ENCODE measurements at regions not wholly inside any gene's neighbourhood (a gene's known extent, or its start where the extent isn't known, plus 50 kb on each side); places are given as distances from the start of the nearest gene placed in this dataset.
A peak's percentile ranks its signal among the peaks of the same experiment; 100 is the strongest.

- ChIA-PET CTCF (interaction anchor here (0.6 kb wide), 1 partner anchor 77 kb away, joined by 3 read pairs; no protein-coding TSS in a partner anchor), POLR2A (no interaction called here)
- H3K9me3 Mint-ChIP-seq: no peaks in the 10 kb centered on the region
- no peak overlapping the region for H3K4me3 Mint-ChIP-seq
- H3K27me3 Mint-ChIP-seq: no peaks in the 10 kb centered on the region
- no peak overlapping the region for H3K27ac Mint-ChIP-seq
- DNase-seq: no peak
- intact Hi-C loops (cut with micrococcal nuclease): no loop called here
- peaks cover 11% of the 10 kb centered on the region for H3K4me1 Mint-ChIP-seq (ENCODE audit: low read depth)
- no peaks in the 10 kb centered on the region for H3K36me3 Mint-ChIP-seq
These were observed 114.5 kb upstream of the SPON1 start for GRCh38 chr11:13848031-13848430.

- Mint-ChIP-seq H3K36me3 (no peaks in the 10 kb centered on the region), H3K27me3 (no peaks in the 10 kb centered on the region), H3K27ac (no peak overlapping the region), H3K4me3 (no peak overlapping the region), H3K9me3 (no peaks in the 10 kb centered on the region), H3K4me1 (ENCODE audit: low read depth) (peaks cover 11% of the 10 kb centered on the region)
- DNase-seq: no peak
- intact Hi-C loops (cut with micrococcal nuclease): no loop called here
- CTCF ChIA-PET: no interaction called here
- POLR2A ChIA-PET: no interaction called here
These were observed 112.1 kb upstream of the SPON1 start for GRCh38 chr11:13850231-13851005.

- no peak for DNase-seq
- CTCF ChIA-PET: interaction anchor here (1.6 kb wide), 1 partner anchor 80 kb away, joined by 4 read pairs; no protein-coding TSS in a partner anchor
- Mint-ChIP-seq H3K9me3 (no peaks in the 10 kb centered on the region), H3K27ac (no peak overlapping the region), H3K4me1 (ENCODE audit: low read depth) (peaks cover 11% of the 10 kb centered on the region), H3K27me3 (no peaks in the 10 kb centered on the region), H3K36me3 (no peaks in the 10 kb centered on the region), H3K4me3 (no peak overlapping the region)
- intact Hi-C loops (cut with micrococcal nuclease): no loop called here
- POLR2A ChIA-PET: no interaction called here
These were observed 110.8 kb upstream of the SPON1 start for GRCh38 chr11:13851691-13852090.

GRCh38 chr11:13852481-13852880, 110.0 kb upstream of the SPON1 start:
- Mint-ChIP-seq H3K9me3 (no peaks in the 10 kb centered on the region), H3K27me3 (no peaks in the 10 kb centered on the region), H3K27ac (no peak overlapping the region), H3K4me3 (no peak overlapping the region), H3K4me1 (ENCODE audit: low read depth) (peaks cover 11% of the 10 kb centered on the region), H3K36me3 (no peaks in the 10 kb centered on the region)
- ChIA-PET CTCF (interaction anchor here (1.6 kb wide), 1 partner anchor 81 kb away, joined by 4 read pairs; no protein-coding TSS in a partner anchor), POLR2A (no interaction called here)
- intact Hi-C loops (cut with micrococcal nuclease): no loop called here
- no peak for DNase-seq

- H3K36me3 Mint-ChIP-seq: no peaks in the 10 kb centered on the region
- H3K4me1 Mint-ChIP-seq (ENCODE audit: low read depth): peaks cover 26% of the 10 kb centered on the region
- no peak for DNase-seq
- H3K27me3 Mint-ChIP-seq: no peaks in the 10 kb centered on the region
- POLR2A ChIA-PET: no interaction called here
- CTCF ChIA-PET: interaction anchor here (0.5 kb wide), 1 partner anchor 440 kb away, joined by 3 read pairs; no protein-coding TSS in a partner anchor
- intact Hi-C loops (cut with micrococcal nuclease): no loop called here
- H3K9me3 Mint-ChIP-seq: peaks cover 2% of the 10 kb centered on the region
- no peak overlapping the region for H3K27ac Mint-ChIP-seq
- H3K4me3 Mint-ChIP-seq: no peak overlapping the region
These were observed 104.7 kb upstream of the SPON1 start for GRCh38 chr11:13857828-13858227.

GRCh38 chr11:13859892-13860291, 102.6 kb upstream of the SPON1 start:
- ChIA-PET CTCF (interaction anchor here (0.9 kb wide), 1 partner anchor 87 kb away, joined by 3 read pairs; no protein-coding TSS in a partner anchor), POLR2A (no interaction called here)
- Mint-ChIP-seq H3K4me1 (ENCODE audit: low read depth) (peaks cover 36% of the 10 kb centered on the region), H3K36me3 (no peaks in the 10 kb centered on the region), H3K27ac (no peak overlapping the region), H3K9me3 (peaks cover 2% of the 10 kb centered on the region), H3K27me3 (no peaks in the 10 kb centered on the region), H3K4me3 (no peak overlapping the region)
- intact Hi-C loops (cut with micrococcal nuclease): loop anchor here (5.0 kb wide), 1 partner anchor 82 kb away; no protein-coding TSS in a partner anchor
- peak; percentile 17 for DNase-seq

GRCh38 chr11:13861411-13861810, 101.1 kb upstream of the SPON1 start:
- Mint-ChIP-seq H3K4me3 (no peak overlapping the region), H3K9me3 (peaks cover 2% of the 10 kb centered on the region), H3K27me3 (no peaks in the 10 kb centered on the region), H3K4me1 (ENCODE audit: low read depth) (peaks cover 36% of the 10 kb centered on the region), H3K27ac (no peak overlapping the region), H3K36me3 (no peaks in the 10 kb centered on the region)
- intact Hi-C loops (cut with micrococcal nuclease): loop anchor here (5.0 kb wide), 1 partner anchor 81 kb away; no protein-coding TSS in a partner anchor
- POLR2A ChIA-PET: no interaction called here
- DNase-seq: no peak
- CTCF ChIA-PET: no interaction called here

GRCh38 chr11:13862845-13863392, 99.6 kb upstream of the SPON1 start:
- no peaks in the 10 kb centered on the region for H3K36me3 Mint-ChIP-seq
- peaks cover 39% of the 10 kb centered on the region for H3K4me1 Mint-ChIP-seq (ENCODE audit: low read depth)
- no peak for DNase-seq

GRCh38 chr11:13868710-13869397, 93.7 kb upstream of the SPON1 start:
- ChIA-PET CTCF (no interaction called here), POLR2A (no interaction called here)
- intact Hi-C loops (cut with micrococcal nuclease): loop anchor here (2.0 kb wide), 3 partner anchors 60 to 206 kb away; partner anchors contain the start of gene FAR1
- peak overlapping the region; percentile 85 for H3K27ac Mint-ChIP-seq
- DNase-seq: peak; percentile 18
- no peaks in the 10 kb centered on the region for H3K36me3 Mint-ChIP-seq
- H3K9me3 Mint-ChIP-seq: peaks cover 5% of the 10 kb centered on the region
- peaks cover 38% of the 10 kb centered on the region for H3K4me1 Mint-ChIP-seq (ENCODE audit: low read depth)
- H3K4me3 Mint-ChIP-seq: peak overlapping the region; percentile 17
- H3K27me3 Mint-ChIP-seq: no peaks in the 10 kb centered on the region

More at GRCh38 chr11:13862845-13863392, 99.6 kb upstream of the SPON1 start:
- Mint-ChIP-seq H3K9me3 (peaks cover 2% of the 10 kb centered on the region), H3K27ac (no peak overlapping the region), H3K27me3 (no peaks in the 10 kb centered on the region), H3K4me3 (no peak overlapping the region)
- POLR2A ChIA-PET: no interaction called here
- CTCF ChIA-PET: interaction anchor here (1.5 kb wide), 1 partner anchor 91 kb away, joined by 3 read pairs; no protein-coding TSS in a partner anchor
- intact Hi-C loops (cut with micrococcal nuclease): loop anchor here (5.0 kb wide), 1 partner anchor 79 kb away; no protein-coding TSS in a partner anchor

- ChIA-PET CTCF (no interaction called here), POLR2A (no interaction called here)
- Mint-ChIP-seq H3K4me1 (ENCODE audit: low read depth) (peaks cover 33% of the 10 kb centered on the region), H3K36me3 (no peaks in the 10 kb centered on the region), H3K27ac (peak overlapping the region; percentile 85), H3K27me3 (no peaks in the 10 kb centered on the region), H3K9me3 (peaks cover 5% of the 10 kb centered on the region), H3K4me3 (peak overlapping the region; percentile 17)
- DNase-seq: no peak
- intact Hi-C loops (cut with micrococcal nuclease): loop anchor here (2.0 kb wide), 3 partner anchors 59 to 205 kb away; partner anchors contain the start of gene FAR1
These were observed 93.1 kb upstream of the SPON1 start for GRCh38 chr11:13869398-13869886.

GRCh38 chr11:13874597-13874996, 87.9 kb upstream of the SPON1 start:
- CTCF ChIA-PET: interaction anchor here (0.6 kb wide), 1 partner anchor 300 kb away, joined by 4 read pairs; no protein-coding TSS in a partner anchor
- H3K27me3 Mint-ChIP-seq: no peaks in the 10 kb centered on the region
- no peak overlapping the region for H3K4me3 Mint-ChIP-seq
- POLR2A ChIA-PET: no interaction called here
- no peak for DNase-seq
- H3K4me1 Mint-ChIP-seq (ENCODE audit: low read depth): peaks cover 16% of the 10 kb centered on the region
- no peak overlapping the region for H3K27ac Mint-ChIP-seq
- H3K9me3 Mint-ChIP-seq: peaks cover 5% of the 10 kb centered on the region
- H3K36me3 Mint-ChIP-seq: no peaks in the 10 kb centered on the region
- intact Hi-C loops (cut with micrococcal nuclease): no loop called here

- Mint-ChIP-seq H3K27me3 (no peaks in the 10 kb centered on the region), H3K4me3 (no peak overlapping the region), H3K4me1 (ENCODE audit: low read depth) (peaks cover 10% of the 10 kb centered on the region), H3K27ac (no peak overlapping the region), H3K9me3 (peaks cover 5% of the 10 kb centered on the region), H3K36me3 (no peaks in the 10 kb centered on the region)
- POLR2A ChIA-PET: no interaction called here
- intact Hi-C loops (cut with micrococcal nuclease): no loop called here
- DNase-seq: no peak
- CTCF ChIA-PET: no interaction called here
These were observed 86.9 kb upstream of the SPON1 start for GRCh38 chr11:13875643-13876042.

Data from activated CD4-positive, alpha-beta memory T cell treated with anti-CD3 and anti-CD28 coated beads for 36 hours (primary cell).